PFSK-1 (cell line): ENCODE measurements at regions not wholly inside any gene's neighbourhood (a gene's known extent, or its start where the extent isn't known, plus 50 kb on each side); places are given as distances from the start of the nearest gene placed in this dataset.

ENCODE experiments used
- FOXP2 ChIP-seq: optimal IDR thresholded peaks from 2 replicates; pipeline ENCODE3; 2011; ENCODE audit warnings: borderline replicate concordance, control low read depth, inconsistent platforms; ENCODE audit not compliant: insufficient read depth; ENCODE audit errors: extremely low read length, extremely low read depth
- POLR2AphosphoS5 ChIP-seq: IDR thresholded peaks from 2 replicates; pipeline ENCODE4 v1.6.1; 2012; ENCODE audit warnings: low read depth, mild to moderate bottlenecking, control low read depth, low read length, moderate library complexity
- REST ChIP-seq, 2 experiments: IDR thresholded peaks; 2 replicates each; pipeline versions ENCODE4 v1.6.1 to v1.8.0; 2011 to 2012; ENCODE audit warnings: low read depth in 2 of 2, low read length in 2 of 2, control low read depth in 1 of 2, inconsistent platforms in 1 of 2, mild to moderate bottlenecking in 1 of 2, moderate library complexity in 1 of 2; ENCODE audit not compliant: insufficient read depth in 1 of 2
- SIN3A ChIP-seq: IDR thresholded peaks from 2 replicates; pipeline ENCODE4 v1.6.1; 2012; ENCODE audit warnings: mild to moderate bottlenecking, low read length, moderate library complexity, borderline replicate concordance; ENCODE audit not compliant: insufficient read depth
- TAF1 ChIP-seq: IDR thresholded peaks from 2 replicates; pipeline ENCODE4 v1.6.1; 2012; ENCODE audit warnings: low read length, control low read depth, borderline replicate concordance; ENCODE audit not compliant: insufficient read depth

GRCh38 chr3:101996832-101997231 is 147.5 kb downstream of the NFKBIZ start:
- no peak for TF ChIP-seq SIN3A
- no peak for TF ChIP-seq TAF1
- TF ChIP-seq REST (IDR thresholded peaks at IDR 0.05; ENCODE audit: insufficient read depth in 1 of 2, low read depth in 2 of 2, low read length in 2 of 2): no peak

DNA sequence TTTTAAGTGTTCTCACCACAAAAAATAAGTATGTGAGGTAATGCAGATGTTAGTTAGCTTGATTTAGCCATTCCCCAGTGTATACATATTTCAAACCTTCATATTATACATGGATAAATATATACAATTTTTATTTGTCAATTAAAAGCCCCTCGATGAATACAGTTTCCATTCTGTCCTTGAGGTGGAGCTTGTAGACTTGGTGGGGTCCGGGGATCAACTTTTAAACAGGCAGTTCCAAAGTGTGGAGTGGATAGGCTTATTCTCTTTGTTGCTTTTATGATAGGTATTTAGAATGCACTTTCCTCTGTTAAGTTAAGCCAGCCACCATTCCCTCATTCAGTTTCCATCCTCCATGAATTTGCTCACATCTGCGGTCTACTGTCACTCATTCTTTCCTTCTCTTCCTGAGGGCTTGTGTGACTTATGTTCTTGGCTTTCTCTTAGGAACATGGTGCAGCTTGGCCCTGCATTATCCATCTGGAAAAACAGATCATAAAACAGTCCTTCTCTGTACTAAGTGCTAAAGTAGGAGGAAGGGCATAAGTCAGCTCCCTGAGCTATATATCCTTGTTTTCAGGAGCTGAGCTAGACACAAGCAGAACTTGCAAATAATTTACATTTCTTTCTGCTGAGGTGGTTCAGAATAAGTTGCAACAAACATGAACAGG is 149.1 kb downstream of the NFKBIZ start:
- TF ChIP-seq SIN3A: no peak
- no peak for TF ChIP-seq POLR2AphosphoS5
- no peak for TF ChIP-seq FOXP2
- no peak for TF ChIP-seq TAF1
- TF ChIP-seq REST (IDR thresholded peaks at IDR 0.05; ENCODE audit: insufficient read depth in 1 of 2, low read depth in 2 of 2, low read length in 2 of 2): no peak

DNA sequence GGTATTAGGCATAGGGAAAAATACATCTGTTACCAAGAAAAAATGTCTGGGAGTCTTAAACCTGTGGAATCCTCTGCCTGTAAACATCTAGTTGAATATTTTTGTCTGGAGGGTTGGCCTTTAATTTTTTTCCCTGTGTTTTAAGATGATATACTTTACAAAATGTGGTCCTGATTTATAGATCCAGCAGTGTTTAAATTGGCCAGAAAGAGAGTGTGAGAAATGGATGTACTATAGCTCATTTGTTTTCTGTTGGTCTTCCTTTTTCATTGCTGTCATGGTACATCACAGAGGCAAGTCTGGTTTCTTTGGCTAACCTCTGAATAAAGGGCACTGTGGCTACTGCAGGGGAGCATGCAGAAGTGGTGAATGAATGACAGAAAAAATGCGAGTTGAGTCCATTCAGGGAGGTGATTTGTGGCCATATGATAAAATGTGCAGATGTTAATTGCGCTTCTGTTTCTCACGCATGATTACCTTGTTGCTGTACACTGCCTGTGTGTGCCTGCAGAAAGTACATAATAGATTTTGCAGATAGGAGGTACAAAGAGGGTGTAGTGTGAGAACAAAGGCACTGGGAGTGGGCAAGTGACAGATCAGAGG is 150.0 kb downstream of the NFKBIZ start:
- no peak for TF ChIP-seq REST (IDR thresholded peaks at IDR 0.05; ENCODE audit: insufficient read depth in 1 of 2, low read depth in 2 of 2, low read length in 2 of 2)
- no peak for TF ChIP-seq POLR2AphosphoS5
- no peak for TF ChIP-seq SIN3A
- TF ChIP-seq TAF1: no peak
- TF ChIP-seq FOXP2: no peak

DNA sequence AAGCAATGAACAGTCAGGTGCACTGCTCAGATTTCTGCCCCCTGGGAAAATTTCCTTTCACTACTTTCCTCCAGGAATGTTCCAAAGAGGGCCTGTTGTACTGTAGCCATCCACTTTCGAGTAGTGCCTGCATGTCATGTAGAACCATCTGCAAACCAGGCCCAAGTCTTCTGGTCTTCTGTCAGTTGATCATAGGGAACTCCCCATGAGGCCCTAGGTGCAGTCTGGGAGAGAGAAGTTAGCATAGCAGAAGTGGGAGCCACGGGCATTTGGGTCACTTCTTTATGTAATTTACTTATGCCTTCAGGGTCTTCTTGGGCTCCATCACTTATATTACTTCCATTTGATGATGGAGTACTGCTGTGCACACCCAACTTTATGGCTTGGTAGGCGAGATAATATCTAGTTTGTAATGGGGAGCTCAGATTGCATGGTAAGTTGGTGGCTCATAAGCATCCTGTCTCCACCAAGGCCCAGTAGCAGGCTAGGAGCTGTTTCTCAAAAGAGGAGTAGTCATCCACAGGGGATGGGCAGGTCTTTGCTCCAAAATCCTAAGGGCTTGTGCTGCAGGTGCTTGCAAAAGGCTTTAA is 151.4 kb downstream of the NFKBIZ start:
- TF ChIP-seq TAF1 (no peak), FOXP2 (no peak), SIN3A (no peak), REST (IDR thresholded peaks at IDR 0.05; ENCODE audit: insufficient read depth in 1 of 2, low read depth in 2 of 2, low read length in 2 of 2) (no peak), POLR2AphosphoS5 (no peak)
